MCF 10A (cell line): ENCODE measurements at regions not wholly inside any gene's neighbourhood (a gene's known extent, or its start where the extent isn't known, plus 50 kb on each side); places are given as distances from the start of the nearest gene placed in this dataset.

Experiments used
- BruUV-seq: library from RNA; stranded (reverse); fragments of 400-500 nt; replicated peaks from 2 replicates; lab custom pipeline; 2021; lab: Mats Ljungman, UMichigan
- CTCF ChIA-PET: fragments of 300-600 bp; sonication (Branson Sonifier 250); formaldehyde crosslinking; extraction: SDS; loops from one replicate; lab custom pipeline; 2021; ENCODE audit warnings: antibody characterized with exemption, inconsistent platforms; lab: Yijun Ruan, JAX
- POLR2A ChIA-PET: fragments of 300-600, 350-650 bp; sonication (Branson Sonifier 250); formaldehyde crosslinking; extraction: SDS; loops from one replicate; lab custom pipeline; 2020; ENCODE audit warnings: antibody characterized with exemption, inconsistent platforms; lab: Yijun Ruan, JAX
- DNase-seq: peaks from one replicate; pipeline ENCODE4 v3.0.0-alpha.2; 2018; ENCODE audit not compliant: unreplicated experiment
- H3K27ac Mint-ChIP-seq: one replicate; pipeline ENCODE4 v1.8.0; 2022; ENCODE audit warnings: mild to moderate bottlenecking, low read depth, mixed read lengths; ENCODE audit not compliant: unreplicated experiment
- H3K27me3 Mint-ChIP-seq: one replicate; pipeline ENCODE4 v1.8.0; 2022; ENCODE audit warnings: mixed read lengths; ENCODE audit not compliant: insufficient read depth, unreplicated experiment
- H3K36me3 Mint-ChIP-seq: one replicate; pipeline ENCODE4 v1.8.0; 2022; ENCODE audit warnings: mild to moderate bottlenecking, moderate library complexity, mixed read lengths; ENCODE audit not compliant: insufficient read depth, unreplicated experiment
- H3K4me1 Mint-ChIP-seq: one replicate; pipeline ENCODE4 v1.8.0; 2022; ENCODE audit warnings: mixed read lengths; ENCODE audit not compliant: insufficient read depth, unreplicated experiment
- H3K4me3 Mint-ChIP-seq: one replicate; pipeline ENCODE4 v1.8.0; 2022; ENCODE audit warnings: mild to moderate bottlenecking, moderate library complexity, mixed read lengths; ENCODE audit not compliant: unreplicated experiment
- H3K9me3 Mint-ChIP-seq: one replicate; pipeline ENCODE4 v1.8.0; 2022; ENCODE audit warnings: mixed read lengths; ENCODE audit not compliant: unreplicated experiment
- intact Hi-C: fragments of 100-400 bp; cut with micrococcal nuclease; formaldehyde crosslinking; loops from 2 replicates; pipeline ENCODE4 v1.14.1; 2022
- TF ChIP-seq, protein P1 (sequence below): fragments of 200-600 bp; IDR thresholded peaks from one replicate; pipeline ENCODE4 v1.8.0; 2022; ENCODE audit warnings: antibody characterized with exemption, mild to moderate bottlenecking; ENCODE audit not compliant: unreplicated experiment

DNA sequence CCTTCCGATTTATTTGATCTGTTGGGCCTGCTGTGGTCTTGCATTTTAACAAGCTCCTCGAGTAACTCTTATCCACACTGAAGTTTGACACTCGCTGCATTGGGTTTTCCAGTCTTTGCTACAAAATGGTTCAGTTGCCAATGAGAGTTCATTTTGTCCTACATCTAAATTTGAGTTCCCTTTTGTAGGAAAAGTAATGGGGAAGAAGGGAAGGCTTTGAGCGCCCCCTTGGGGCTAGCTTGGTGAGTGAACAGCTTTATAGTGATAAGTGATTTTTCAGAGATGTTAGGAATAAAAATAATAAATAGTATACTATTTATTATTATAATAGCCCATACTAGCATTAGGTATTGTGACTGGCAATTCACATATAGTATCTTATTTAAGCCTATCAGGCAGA, 89.9 kb upstream of the GNAQ start:
- Mint-ChIP-seq H3K4me1 (peaks cover 30% of the 10 kb centered on the region), H3K36me3 (no peaks in the 10 kb centered on the region), H3K27me3 (no peaks in the 10 kb centered on the region), H3K9me3 (peaks cover 6% of the 10 kb centered on the region), H3K4me3 (no peak overlapping the region), H3K27ac (no peak overlapping the region)
- intact Hi-C loops: loop anchor here (1.0 to 5.0 kb wide), 6 partner anchors 86 to 688 kb away; no protein-coding TSS in a partner anchor
- TF ChIP-seq, protein P1, sequence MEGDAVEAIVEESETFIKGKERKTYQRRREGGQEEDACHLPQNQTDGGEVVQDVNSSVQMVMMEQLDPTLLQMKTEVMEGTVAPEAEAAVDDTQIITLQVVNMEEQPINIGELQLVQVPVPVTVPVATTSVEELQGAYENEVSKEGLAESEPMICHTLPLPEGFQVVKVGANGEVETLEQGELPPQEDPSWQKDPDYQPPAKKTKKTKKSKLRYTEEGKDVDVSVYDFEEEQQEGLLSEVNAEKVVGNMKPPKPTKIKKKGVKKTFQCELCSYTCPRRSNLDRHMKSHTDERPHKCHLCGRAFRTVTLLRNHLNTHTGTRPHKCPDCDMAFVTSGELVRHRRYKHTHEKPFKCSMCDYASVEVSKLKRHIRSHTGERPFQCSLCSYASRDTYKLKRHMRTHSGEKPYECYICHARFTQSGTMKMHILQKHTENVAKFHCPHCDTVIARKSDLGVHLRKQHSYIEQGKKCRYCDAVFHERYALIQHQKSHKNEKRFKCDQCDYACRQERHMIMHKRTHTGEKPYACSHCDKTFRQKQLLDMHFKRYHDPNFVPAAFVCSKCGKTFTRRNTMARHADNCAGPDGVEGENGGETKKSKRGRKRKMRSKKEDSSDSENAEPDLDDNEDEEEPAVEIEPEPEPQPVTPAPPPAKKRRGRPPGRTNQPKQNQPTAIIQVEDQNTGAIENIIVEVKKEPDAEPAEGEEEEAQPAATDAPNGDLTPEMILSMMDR: peak; percentile 66
- DNase-seq: peak; percentile 80
- ChIA-PET CTCF (interaction anchor here (0.6 to 5.9 kb wide), 31 partner anchors 16 to 1948 kb away, joined by 3 to 46 read pairs (median 3); no protein-coding TSS in a partner anchor), POLR2A (interaction anchor here (0.6 to 1.7 kb wide), 6 partner anchors 68 to 325 kb away, joined by 3 to 7 read pairs (median 4); no protein-coding TSS in a partner anchor)
- no TSS peak for BruUV-seq

DNA sequence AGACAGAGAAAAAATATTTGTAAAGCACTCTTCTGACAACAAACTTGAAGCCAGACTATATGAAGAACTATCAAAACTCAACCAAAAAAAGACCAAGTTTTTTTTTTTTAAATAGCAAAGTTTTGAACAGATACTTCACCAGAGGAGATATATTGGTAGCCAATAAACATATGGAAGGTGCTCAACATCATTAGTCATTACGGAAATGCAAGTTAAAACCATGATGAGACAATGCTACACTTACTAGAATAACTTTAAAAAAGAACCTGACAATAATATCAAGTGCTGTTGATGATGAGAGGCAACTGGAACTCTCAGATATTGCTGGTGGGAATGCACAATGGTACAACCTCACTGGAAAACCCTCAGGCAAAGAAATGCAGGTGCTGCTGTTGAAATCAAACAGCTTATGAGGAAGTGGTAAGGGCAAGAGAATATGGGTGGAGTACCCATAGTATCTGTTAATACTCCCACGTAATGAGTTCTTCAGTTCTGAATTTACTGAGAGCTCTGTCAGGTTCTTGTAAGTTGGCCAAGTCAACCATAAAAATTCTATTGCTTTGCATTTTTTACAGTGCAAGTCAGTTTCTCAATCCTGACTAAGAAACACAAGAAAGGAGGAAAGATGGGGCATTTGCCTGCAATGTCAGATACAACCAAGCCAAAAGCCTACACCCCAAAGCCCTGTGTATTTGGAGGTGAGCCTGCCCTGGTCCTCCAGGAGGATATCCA, 87.3 kb upstream of the GNAQ start:
- no TSS peak for BruUV-seq
- intact Hi-C loops: no loop called here
- TF ChIP-seq, protein P1: no peak
- Mint-ChIP-seq H3K4me1 (peaks cover 30% of the 10 kb centered on the region), H3K9me3 (peaks cover 6% of the 10 kb centered on the region), H3K27me3 (no peaks in the 10 kb centered on the region), H3K27ac (peak overlapping the region; percentile 37), H3K36me3 (no peaks in the 10 kb centered on the region), H3K4me3 (no peak overlapping the region)
- CTCF ChIA-PET: interaction anchor here (0.6 to 3.1 kb wide), 11 partner anchors 66 to 686 kb away, joined by 3 to 14 read pairs (median 5); no protein-coding TSS in a partner anchor
- POLR2A ChIA-PET: interaction anchor here (0.6 to 1.9 kb wide), 11 partner anchors 23 to 300 kb away, joined by 3 to 9 read pairs (median 4); no protein-coding TSS in a partner anchor
- DNase-seq: peak; percentile 68

DNA sequence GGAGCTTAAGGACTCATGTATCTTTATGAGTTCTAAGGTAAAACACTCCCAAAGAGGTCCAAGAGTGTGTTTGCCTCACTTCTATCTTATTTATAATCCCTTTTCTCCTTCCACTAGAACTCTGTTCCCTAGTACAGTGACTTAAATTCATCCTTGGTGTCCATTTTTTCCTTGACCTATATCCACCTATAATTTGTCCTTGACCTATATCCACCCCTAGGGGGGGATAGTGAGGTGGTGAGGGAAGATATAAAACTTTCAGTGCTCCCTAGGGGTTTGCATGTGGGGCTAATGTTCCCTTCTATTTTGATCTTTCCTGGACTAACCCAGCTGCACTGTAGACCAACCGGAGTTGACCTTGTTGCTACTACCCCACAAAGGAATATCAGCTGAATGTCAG, 83.5 kb upstream of the GNAQ start:
- no peaks in the 10 kb centered on the region for H3K36me3 Mint-ChIP-seq
- CTCF ChIA-PET: interaction anchor here (0.6 kb wide), 1 partner anchor 338 kb away, joined by 4 read pairs; no protein-coding TSS in a partner anchor
- TF ChIP-seq, protein P1: no peak
- POLR2A ChIA-PET: no interaction called here
- peaks cover 9% of the 10 kb centered on the region for H3K4me1 Mint-ChIP-seq
- H3K27ac Mint-ChIP-seq: no peak overlapping the region
- peaks cover 7% of the 10 kb centered on the region for H3K9me3 Mint-ChIP-seq
- peak; percentile 52 for DNase-seq
- H3K27me3 Mint-ChIP-seq: no peaks in the 10 kb centered on the region
- no TSS peak for BruUV-seq
- no peak overlapping the region for H3K4me3 Mint-ChIP-seq
- intact Hi-C loops: no loop called here

DNA sequence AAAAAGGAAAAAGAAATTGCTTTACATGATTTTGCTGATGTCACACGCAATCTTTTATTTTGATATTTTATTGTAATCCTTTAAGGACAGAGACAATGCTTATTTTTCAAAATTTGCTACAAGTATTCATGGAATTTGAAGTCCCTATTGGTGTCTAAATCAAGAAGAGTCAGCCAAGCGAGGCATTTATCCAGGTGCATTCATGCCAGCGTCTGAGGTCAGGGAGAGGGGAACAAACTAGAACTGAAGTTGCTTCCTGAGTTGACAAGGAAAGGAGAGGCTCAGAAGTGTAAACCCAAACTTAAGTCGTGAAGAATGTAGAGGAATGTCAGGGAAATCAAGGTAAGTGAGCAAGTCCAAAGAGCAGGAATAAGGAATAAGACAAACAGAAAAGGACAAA, 83.0 kb upstream of the GNAQ start:
- ChIA-PET CTCF (no interaction called here), POLR2A (interaction anchor here (0.6 kb wide), 1 partner anchor 32 kb away, joined by 3 read pairs; no protein-coding TSS in a partner anchor)
- Mint-ChIP-seq H3K27me3 (no peaks in the 10 kb centered on the region), H3K36me3 (no peaks in the 10 kb centered on the region), H3K27ac (no peak overlapping the region), H3K4me3 (no peak overlapping the region), H3K4me1 (peaks cover 8% of the 10 kb centered on the region), H3K9me3 (peaks cover 7% of the 10 kb centered on the region)
- TF ChIP-seq, protein P1: no peak
- intact Hi-C loops: no loop called here
- BruUV-seq: no TSS peak
- no peak for DNase-seq
